ENCODE measurements at regions not wholly inside any gene's neighbourhood (a gene's known extent, or its start where the extent isn't known, plus 50 kb on each side); places are given as distances from the start of the nearest gene placed in this dataset.

GRCh38 chr9:26391036-26391435 lies 501.6 kb downstream of the CAAP1 start:
- ChIA-PET CTCF (no interaction called here), POLR2A (no interaction called here)
- DNase-seq (ENCODE audit: low spot score) (no peak), ATAC-seq (no peak)
- Mint-ChIP-seq H3K27me3 (ENCODE audit: low read depth) (peaks cover 6% of the 10 kb centered on the region; the same call in 1 of the 2 replicates), H3K27ac (no peak overlapping the region), H3K36me3 (peaks cover 35% of the 10 kb centered on the region), H3K4me3 (no peak overlapping the region), H3K9me3 (peaks cover 46% of the 10 kb centered on the region), H3K4me1 (no peaks in the 10 kb centered on the region)
- TF ChIP-seq ZNF138 (CRISPR knock-in tag; conservative IDR thresholded peaks at IDR 0.05), result no peak
- TF ChIP-seq, protein P1, sequence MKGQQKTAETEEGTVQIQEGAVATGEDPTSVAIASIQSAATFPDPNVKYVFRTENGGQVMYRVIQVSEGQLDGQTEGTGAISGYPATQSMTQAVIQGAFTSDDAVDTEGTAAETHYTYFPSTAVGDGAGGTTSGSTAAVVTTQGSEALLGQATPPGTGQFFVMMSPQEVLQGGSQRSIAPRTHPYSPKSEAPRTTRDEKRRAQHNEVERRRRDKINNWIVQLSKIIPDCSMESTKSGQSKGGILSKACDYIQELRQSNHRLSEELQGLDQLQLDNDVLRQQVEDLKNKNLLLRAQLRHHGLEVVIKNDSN (CRISPR knock-in tag; IDR thresholded peaks at IDR 0.05), result no peak
- TF ChIP-seq TEAD4 (CRISPR knock-in tag; IDR thresholded peaks at IDR 0.05), result no peak
- TF ChIP-seq, protein P2, sequence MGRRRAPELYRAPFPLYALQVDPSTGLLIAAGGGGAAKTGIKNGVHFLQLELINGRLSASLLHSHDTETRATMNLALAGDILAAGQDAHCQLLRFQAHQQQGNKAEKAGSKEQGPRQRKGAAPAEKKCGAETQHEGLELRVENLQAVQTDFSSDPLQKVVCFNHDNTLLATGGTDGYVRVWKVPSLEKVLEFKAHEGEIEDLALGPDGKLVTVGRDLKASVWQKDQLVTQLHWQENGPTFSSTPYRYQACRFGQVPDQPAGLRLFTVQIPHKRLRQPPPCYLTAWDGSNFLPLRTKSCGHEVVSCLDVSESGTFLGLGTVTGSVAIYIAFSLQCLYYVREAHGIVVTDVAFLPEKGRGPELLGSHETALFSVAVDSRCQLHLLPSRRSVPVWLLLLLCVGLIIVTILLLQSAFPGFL (CRISPR knock-in tag; IDR thresholded peaks at IDR 0.05; ENCODE audit: borderline replicate concordance), result no peak
- TF ChIP-seq, protein P3, sequence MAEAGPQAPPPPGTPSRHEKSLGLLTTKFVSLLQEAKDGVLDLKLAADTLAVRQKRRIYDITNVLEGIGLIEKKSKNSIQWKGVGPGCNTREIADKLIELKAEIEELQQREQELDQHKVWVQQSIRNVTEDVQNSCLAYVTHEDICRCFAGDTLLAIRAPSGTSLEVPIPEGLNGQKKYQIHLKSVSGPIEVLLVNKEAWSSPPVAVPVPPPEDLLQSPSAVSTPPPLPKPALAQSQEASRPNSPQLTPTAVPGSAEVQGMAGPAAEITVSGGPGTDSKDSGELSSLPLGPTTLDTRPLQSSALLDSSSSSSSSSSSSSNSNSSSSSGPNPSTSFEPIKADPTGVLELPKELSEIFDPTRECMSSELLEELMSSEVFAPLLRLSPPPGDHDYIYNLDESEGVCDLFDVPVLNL (CRISPR knock-in tag; IDR thresholded peaks at IDR 0.05; ENCODE audit: borderline replicate concordance, low read depth), result no peak
- no peak for TF ChIP-seq CREB1 (CRISPR knock-in tag; IDR thresholded peaks at IDR 0.05)
- no peak for TF ChIP-seq E2F5 (CRISPR knock-in tag; IDR thresholded peaks at IDR 0.05)
- TF ChIP-seq SMAD3 (CRISPR knock-in tag; IDR thresholded peaks at IDR 0.05; ENCODE audit: borderline replicate concordance), result no peak
- no peak for TF ChIP-seq EMX1 (CRISPR knock-in tag; IDR thresholded peaks at IDR 0.05)
- TF ChIP-seq E2F1 (CRISPR knock-in tag; IDR thresholded peaks at IDR 0.05), result no peak
- no peak for TF ChIP-seq ESRRA (CRISPR knock-in tag; IDR thresholded peaks at IDR 0.05; ENCODE audit: borderline replicate concordance)
- TF ChIP-seq JAZF1 (CRISPR knock-in tag; IDR thresholded peaks at IDR 0.05), result no peak
- TF ChIP-seq SP1 (CRISPR knock-in tag; conservative IDR thresholded peaks at IDR 0.05), result no peak
- no peak for TF ChIP-seq RELA (CRISPR knock-in tag; IDR thresholded peaks at IDR 0.05; ENCODE audit: borderline replicate concordance)
- TF ChIP-seq PRRX2 (CRISPR knock-in tag; IDR thresholded peaks at IDR 0.05), result no peak
- TF ChIP-seq, protein P4, sequence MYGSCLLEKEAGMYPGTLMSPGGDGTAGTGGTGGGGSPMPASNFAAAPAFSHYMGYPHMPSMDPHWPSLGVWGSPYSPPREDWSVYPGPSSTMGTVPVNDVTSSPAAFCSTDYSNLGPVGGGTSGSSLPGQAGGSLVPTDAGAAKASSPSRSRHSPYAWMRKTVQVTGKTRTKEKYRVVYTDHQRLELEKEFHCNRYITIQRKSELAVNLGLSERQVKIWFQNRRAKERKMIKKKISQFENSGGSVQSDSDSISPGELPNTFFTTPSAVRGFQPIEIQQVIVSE (CRISPR knock-in tag; IDR thresholded peaks at IDR 0.05; ENCODE audit: borderline replicate concordance), result no peak
- TF ChIP-seq ZNF671 (CRISPR knock-in tag; IDR thresholded peaks at IDR 0.05), result no peak
- no peak for TF ChIP-seq MAX (CRISPR knock-in tag; IDR thresholded peaks at IDR 0.05)
- TF ChIP-seq IRF2 (CRISPR knock-in tag; IDR thresholded peaks at IDR 0.05; ENCODE audit: borderline replicate concordance, low read depth), result no peak
- TF ChIP-seq RORB (CRISPR knock-in tag; IDR thresholded peaks at IDR 0.05), result no peak

DNA sequence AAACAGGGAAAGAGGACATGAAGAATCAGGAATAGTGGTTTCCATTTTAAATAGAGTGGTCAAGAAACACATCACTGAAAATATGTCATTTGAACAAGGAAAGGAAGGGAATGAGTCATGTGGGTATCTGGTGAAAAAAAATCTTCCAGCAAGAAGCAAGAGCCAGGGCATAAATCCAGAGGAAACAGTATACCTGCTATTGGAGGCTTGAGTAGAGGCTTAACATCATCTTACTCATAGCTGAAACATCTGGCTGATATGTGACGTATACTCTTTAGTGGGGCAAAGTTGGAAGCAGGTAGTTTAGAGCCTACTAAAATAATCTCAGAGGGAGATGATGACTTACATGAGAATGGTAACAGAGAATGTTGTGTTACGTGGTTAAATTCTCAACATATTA lies 517.2 kb downstream of the CAAP1 start:
- DNase-seq (ENCODE audit: low spot score) (no peak), ATAC-seq (no peak)
- TF ChIP-seq ZBTB21 (CRISPR knock-in tag; IDR thresholded peaks at IDR 0.05; ENCODE audit: borderline replicate concordance) (no peak), SOX15 (CRISPR knock-in tag; IDR thresholded peaks at IDR 0.05) (no peak), NR3C1 (CRISPR knock-in tag; conservative IDR thresholded peaks at IDR 0.05; ENCODE audit: low read depth) (no peak), ETV6 (CRISPR knock-in tag; IDR thresholded peaks at IDR 0.05) (no peak), IRF2 (CRISPR knock-in tag; IDR thresholded peaks at IDR 0.05; ENCODE audit: borderline replicate concordance, low read depth) (no peak), ATF1 (CRISPR knock-in tag; IDR thresholded peaks at IDR 0.05) (no peak), SMAD4 (CRISPR knock-in tag; IDR thresholded peaks at IDR 0.05) (no peak)
- TF ChIP-seq, protein P5, sequence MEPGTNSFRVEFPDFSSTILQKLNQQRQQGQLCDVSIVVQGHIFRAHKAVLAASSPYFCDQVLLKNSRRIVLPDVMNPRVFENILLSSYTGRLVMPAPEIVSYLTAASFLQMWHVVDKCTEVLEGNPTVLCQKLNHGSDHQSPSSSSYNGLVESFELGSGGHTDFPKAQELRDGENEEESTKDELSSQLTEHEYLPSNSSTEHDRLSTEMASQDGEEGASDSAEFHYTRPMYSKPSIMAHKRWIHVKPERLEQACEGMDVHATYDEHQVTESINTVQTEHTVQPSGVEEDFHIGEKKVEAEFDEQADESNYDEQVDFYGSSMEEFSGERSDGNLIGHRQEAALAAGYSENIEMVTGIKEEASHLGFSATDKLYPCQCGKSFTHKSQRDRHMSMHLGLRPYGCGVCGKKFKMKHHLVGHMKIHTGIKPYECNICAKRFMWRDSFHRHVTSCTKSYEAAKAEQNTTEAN (CRISPR knock-in tag; IDR thresholded peaks at IDR 0.05), result no peak
- H3K4me3 Mint-ChIP-seq, result no peak overlapping the region
- no peaks in the 10 kb centered on the region for H3K27me3 Mint-ChIP-seq (ENCODE audit: low read depth)
- no peaks in the 10 kb centered on the region for H3K4me1 Mint-ChIP-seq
- POLR2A ChIA-PET, result no interaction called here
- H3K36me3 Mint-ChIP-seq, result no peaks in the 10 kb centered on the region
- CTCF ChIA-PET, result no interaction called here
- peaks cover 12% of the 10 kb centered on the region for H3K9me3 Mint-ChIP-seq
- H3K27ac Mint-ChIP-seq, result no peak overlapping the region
